ENCODE measurements at regions not wholly inside any gene's neighbourhood (a gene's known extent, or its start where the extent isn't known, plus 50 kb on each side); places are given as distances from the start of the nearest gene placed in this dataset.

GRCh38 chr2:7281231-7282201, 364.3 kb downstream of the RNF144A start:
- TF ChIP-seq MXI1 (conservative IDR thresholded peaks at IDR 0.05; ENCODE audit: poor library complexity, severe bottlenecking) (no peak), REST (IDR thresholded peaks at IDR 0.05; ENCODE audit: borderline replicate concordance) (no peak), POLR2AphosphoS5 (IDR thresholded peaks at IDR 0.05) (no peak), EZH2 (IDR thresholded peaks at IDR 0.05; ENCODE audit: borderline replicate concordance, insufficient read depth, low read length, poor library complexity, severe bottlenecking) (no peak), SMC3 (conservative IDR thresholded peaks at IDR 0.05; ENCODE audit: poor library complexity) (no peak), RAD21 (conservative IDR thresholded peaks at IDR 0.05) (no peak), TAF1 (IDR thresholded peaks at IDR 0.05; ENCODE audit: low read depth) (no peak), CTCF (IDR thresholded peaks at IDR 0.05; ENCODE audit: poor library complexity, severe bottlenecking) (no peak), EP300 (conservative IDR thresholded peaks at IDR 0.05; ENCODE audit: poor library complexity, severe bottlenecking) (no peak)
- Histone ChIP-seq H3K4me2 (ENCODE audit: low read length) (no peak overlapping the region), H3K4me3 (ENCODE audit: low read length) (no peak overlapping the region), H3K27ac (ENCODE audit: low read length) (no peak overlapping the region), H3F3A (ENCODE audit: insufficient read depth, low read length, poor library complexity, severe bottlenecking) (no peaks in the 10 kb centered on the region), H3K9me3 (ENCODE audit: low read length) (no peaks in the 10 kb centered on the region), H3K79me2 (replicated peaks; ENCODE audit: insufficient read depth, low read length) (no peaks in the 10 kb centered on the region), H3K27me3 (ENCODE audit: insufficient read depth, low read depth, low read length) (no peaks in the 10 kb centered on the region), H3K9ac (ENCODE audit: low read length) (no peak overlapping the region), H2AFZ (ENCODE audit: low read depth, low read length) (no peak overlapping the region), H3K9me2 (ENCODE audit: insufficient read depth, low read length) (no peaks in the 10 kb centered on the region), H3K36me3 (ENCODE audit: insufficient read depth, low read length) (no peaks in the 10 kb centered on the region), H4K20me1 (ENCODE audit: insufficient read depth) (no peaks in the 10 kb centered on the region)

- Histone ChIP-seq H3K4me2 (ENCODE audit: low read length) (no peak overlapping the region), H3K79me2 (replicated peaks; ENCODE audit: insufficient read depth, low read length) (no peaks in the 10 kb centered on the region), H3K9me3 (ENCODE audit: low read length) (no peaks in the 10 kb centered on the region), H3K4me3 (ENCODE audit: low read length) (no peak overlapping the region), H3K36me3 (ENCODE audit: insufficient read depth, low read length) (no peaks in the 10 kb centered on the region), H3K9me2 (ENCODE audit: insufficient read depth, low read length) (no peaks in the 10 kb centered on the region), H2AFZ (ENCODE audit: low read depth, low read length) (no peak overlapping the region), H3F3A (ENCODE audit: insufficient read depth, low read length, poor library complexity, severe bottlenecking) (no peaks in the 10 kb centered on the region), H3K27ac (ENCODE audit: low read length) (no peak overlapping the region), H4K20me1 (ENCODE audit: insufficient read depth) (no peaks in the 10 kb centered on the region), H3K9ac (ENCODE audit: low read length) (no peak overlapping the region), H3K27me3 (ENCODE audit: insufficient read depth, low read depth, low read length) (no peaks in the 10 kb centered on the region)
- TF ChIP-seq CTCF (IDR thresholded peaks at IDR 0.05; ENCODE audit: poor library complexity, severe bottlenecking) (no peak), REST (IDR thresholded peaks at IDR 0.05; ENCODE audit: borderline replicate concordance) (no peak), TAF1 (IDR thresholded peaks at IDR 0.05; ENCODE audit: low read depth) (no peak), MXI1 (conservative IDR thresholded peaks at IDR 0.05; ENCODE audit: poor library complexity, severe bottlenecking) (no peak), EZH2 (IDR thresholded peaks at IDR 0.05; ENCODE audit: borderline replicate concordance, insufficient read depth, low read length, poor library complexity, severe bottlenecking) (no peak), POLR2AphosphoS5 (IDR thresholded peaks at IDR 0.05) (no peak), EP300 (conservative IDR thresholded peaks at IDR 0.05; ENCODE audit: poor library complexity, severe bottlenecking) (no peak), RAD21 (conservative IDR thresholded peaks at IDR 0.05) (no peak), SMC3 (conservative IDR thresholded peaks at IDR 0.05; ENCODE audit: poor library complexity) (no peak)
These were observed 368.9 kb downstream of the RNF144A start for GRCh38 chr2:7286120-7286519.

All from neural cell (in vitro differentiated cells).